Activated T-helper 1 cell treated with anti-CD3 and anti-CD28 coated beads, Interleukin-12 subunit alpha, Interleukin-12 subunit beta, Interleukin-2, Interleukin-4 antibody, amounts not matched to agents 30 ng/mL and 10 ng/mL and 1 ng/mL, durations not matched to agents 14 hours and 24 hours and 36 hours (primary cell): ENCODE measurements at regions not wholly inside any gene's neighbourhood (a gene's known extent, or its start where the extent isn't known, plus 50 kb on each side); places are given as distances from the start of the nearest gene placed in this dataset.

Experiments used
- DNase-seq: peaks from one replicate; pipeline ENCODE4 v3.0.0; 2021; ENCODE audit warnings: low spot score
- H3K27ac Mint-ChIP-seq: one replicate; pipeline ENCODE4 v1.8.0; 2021; ENCODE audit warnings: mild to moderate bottlenecking, mixed read lengths
- H3K27me3 Mint-ChIP-seq: one replicate; pipeline ENCODE4 v1.8.0; 2022; ENCODE audit warnings: mild to moderate bottlenecking, moderate library complexity, mixed read lengths; ENCODE audit not compliant: insufficient read depth
- H3K36me3 Mint-ChIP-seq: one replicate; pipeline ENCODE4 v1.8.0; 2021; ENCODE audit warnings: low read depth, mixed read lengths
- H3K4me1 Mint-ChIP-seq: one replicate; pipeline ENCODE4 v1.8.0; 2021; ENCODE audit warnings: low read depth, mixed read lengths
- H3K4me3 Mint-ChIP-seq: one replicate; pipeline ENCODE4 v1.8.0; 2021; ENCODE audit warnings: mild to moderate bottlenecking, moderate library complexity, mixed read lengths
- H3K9me3 Mint-ChIP-seq: one replicate; pipeline ENCODE4 v1.8.0; 2021; ENCODE audit warnings: mixed read lengths
- intact Hi-C: fragments of 100-400 bp; cut with micrococcal nuclease; formaldehyde crosslinking; loops from one replicate; pipeline ENCODE4 v1.15.1; 2024

GRCh38 chr3:31406896-31407295 is 125.8 kb upstream of the STT3B start:
- no peak for DNase-seq
- H3K36me3 Mint-ChIP-seq: no peaks in the 10 kb centered on the region
- no peaks in the 10 kb centered on the region for H3K4me1 Mint-ChIP-seq
- intact Hi-C loops: no loop called here
- H3K4me3 Mint-ChIP-seq: no peak overlapping the region
- no peak overlapping the region for H3K27ac Mint-ChIP-seq
- H3K27me3 Mint-ChIP-seq: peaks cover 2% of the 10 kb centered on the region
- peaks cover 8% of the 10 kb centered on the region for H3K9me3 Mint-ChIP-seq

DNA sequence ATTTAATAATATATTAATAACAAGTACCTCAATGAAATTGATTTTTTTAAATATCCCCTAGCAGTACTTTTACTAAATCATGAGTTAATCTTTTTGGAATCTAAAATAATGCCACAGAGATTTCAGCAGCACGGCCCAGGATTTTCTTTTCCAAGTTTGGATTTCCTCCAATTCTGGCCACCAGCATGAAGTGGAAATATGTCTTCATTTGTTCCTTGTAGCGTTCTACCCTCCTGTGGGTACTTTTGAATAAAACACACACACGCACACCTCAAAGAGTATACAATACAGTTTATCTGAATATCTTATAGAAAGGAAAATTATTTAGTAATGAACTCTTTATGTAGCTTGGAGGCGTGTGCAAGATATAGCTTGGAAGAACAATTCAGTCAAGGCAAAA is 125.1 kb upstream of the STT3B start:
- intact Hi-C loops: no loop called here

GRCh38 chr3:31408720-31409119 is 124.0 kb upstream of the STT3B start:
- Mint-ChIP-seq H3K36me3 (no peaks in the 10 kb centered on the region), H3K4me3 (no peak overlapping the region), H3K27ac (no peak overlapping the region), H3K4me1 (no peaks in the 10 kb centered on the region), H3K27me3 (peaks cover 2% of the 10 kb centered on the region), H3K9me3 (peaks cover 4% of the 10 kb centered on the region)
- intact Hi-C loops: no loop called here
- DNase-seq: no peak

More for the DNA sequence above, 125.1 kb upstream of the STT3B start:
- H3K27me3 Mint-ChIP-seq: peaks cover 2% of the 10 kb centered on the region
- no peaks in the 10 kb centered on the region for H3K4me1 Mint-ChIP-seq
- DNase-seq: no peak
- H3K9me3 Mint-ChIP-seq: peaks cover 4% of the 10 kb centered on the region
- no peaks in the 10 kb centered on the region for H3K36me3 Mint-ChIP-seq
- H3K27ac Mint-ChIP-seq: no peak overlapping the region
- no peak overlapping the region for H3K4me3 Mint-ChIP-seq

DNA sequence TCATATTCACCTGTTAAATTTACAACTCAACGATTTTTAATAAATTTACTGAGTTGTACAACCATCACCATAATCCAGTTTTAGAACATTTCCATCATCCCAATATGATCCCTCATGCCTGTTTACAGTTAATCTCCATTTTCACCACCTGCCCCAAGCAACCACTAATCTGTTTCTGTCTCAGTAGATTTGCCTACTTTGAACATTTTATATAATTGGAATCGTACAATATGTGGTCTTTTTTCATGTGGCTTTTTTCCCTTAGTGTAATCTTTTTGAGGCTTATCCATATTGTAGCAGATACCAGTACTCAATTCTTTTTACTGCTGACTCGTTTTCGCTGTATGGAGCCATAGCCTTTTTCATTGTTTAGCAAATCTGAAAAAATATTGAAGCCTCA is 123.3 kb upstream of the STT3B start:
- intact Hi-C loops: no loop called here
- Mint-ChIP-seq H3K36me3 (no peaks in the 10 kb centered on the region), H3K27ac (no peak overlapping the region), H3K4me3 (no peak overlapping the region), H3K9me3 (peaks cover 4% of the 10 kb centered on the region), H3K27me3 (peaks cover 4% of the 10 kb centered on the region), H3K4me1 (no peaks in the 10 kb centered on the region)
- DNase-seq: no peak

- Mint-ChIP-seq H3K4me3 (no peak overlapping the region), H3K36me3 (no peaks in the 10 kb centered on the region), H3K9me3 (peaks cover 4% of the 10 kb centered on the region), H3K27me3 (peaks cover 4% of the 10 kb centered on the region), H3K4me1 (no peaks in the 10 kb centered on the region), H3K27ac (no peak overlapping the region)
- intact Hi-C loops: no loop called here
- no peak for DNase-seq
These were observed 122.9 kb upstream of the STT3B start for GRCh38 chr3:31409866-31410265.

GRCh38 chr3:31410411-31410810 is 122.3 kb upstream of the STT3B start:
- intact Hi-C loops: no loop called here
- H3K36me3 Mint-ChIP-seq: no peaks in the 10 kb centered on the region
- no peak for DNase-seq
- H3K9me3 Mint-ChIP-seq: peaks cover 4% of the 10 kb centered on the region
- peaks cover 4% of the 10 kb centered on the region for H3K27me3 Mint-ChIP-seq
- H3K27ac Mint-ChIP-seq: no peak overlapping the region
- no peak overlapping the region for H3K4me3 Mint-ChIP-seq
- no peaks in the 10 kb centered on the region for H3K4me1 Mint-ChIP-seq

DNA sequence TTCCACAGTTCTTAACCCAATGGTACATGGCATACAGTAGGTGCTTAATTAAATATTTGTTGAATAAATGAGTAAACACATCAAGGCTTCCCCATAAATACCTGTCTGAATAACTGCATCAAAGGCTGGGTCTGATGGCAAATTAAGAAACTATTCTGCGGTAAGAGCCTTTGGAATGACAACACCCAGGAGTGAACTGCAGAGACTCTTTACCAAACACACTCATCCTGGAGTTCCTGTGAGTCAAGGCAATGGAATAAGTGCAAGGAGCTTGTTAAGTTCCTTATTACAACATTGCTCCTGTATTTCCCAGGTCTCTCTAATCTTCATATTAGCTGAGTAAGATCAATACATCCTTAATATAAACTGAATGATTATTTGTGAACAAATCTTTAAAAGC is 119.9 kb upstream of the STT3B start:
- intact Hi-C loops: no loop called here
- no peak overlapping the region for H3K4me3 Mint-ChIP-seq
- H3K27ac Mint-ChIP-seq: no peak overlapping the region
- H3K4me1 Mint-ChIP-seq: no peaks in the 10 kb centered on the region
- DNase-seq: no peak
- H3K36me3 Mint-ChIP-seq: no peaks in the 10 kb centered on the region
- H3K27me3 Mint-ChIP-seq: peaks cover 4% of the 10 kb centered on the region
- peaks cover 4% of the 10 kb centered on the region for H3K9me3 Mint-ChIP-seq

DNA sequence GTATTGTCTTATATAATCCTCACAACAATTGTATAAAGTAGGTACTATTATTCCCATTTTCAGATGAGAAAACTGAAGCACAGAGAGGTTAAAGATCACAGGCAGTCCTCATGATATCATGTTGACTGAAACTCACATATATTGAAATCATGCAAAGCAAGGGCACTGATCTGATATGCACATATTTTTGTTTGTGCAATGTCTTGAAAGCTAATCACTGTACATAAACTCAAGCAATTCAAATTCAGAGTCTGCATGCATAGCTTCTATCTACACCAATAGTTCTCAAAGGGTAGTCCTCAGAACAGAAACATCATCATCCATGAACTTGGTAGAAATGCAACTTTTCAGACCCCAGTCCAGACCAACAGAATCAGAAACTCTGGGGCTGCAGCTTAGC is 119.2 kb upstream of the STT3B start:
- intact Hi-C loops: no loop called here
- DNase-seq: no peak
- Mint-ChIP-seq H3K27ac (no peak overlapping the region), H3K36me3 (no peaks in the 10 kb centered on the region), H3K4me1 (no peaks in the 10 kb centered on the region), H3K9me3 (peaks cover 6% of the 10 kb centered on the region), H3K4me3 (no peak overlapping the region), H3K27me3 (peaks cover 4% of the 10 kb centered on the region)

DNA sequence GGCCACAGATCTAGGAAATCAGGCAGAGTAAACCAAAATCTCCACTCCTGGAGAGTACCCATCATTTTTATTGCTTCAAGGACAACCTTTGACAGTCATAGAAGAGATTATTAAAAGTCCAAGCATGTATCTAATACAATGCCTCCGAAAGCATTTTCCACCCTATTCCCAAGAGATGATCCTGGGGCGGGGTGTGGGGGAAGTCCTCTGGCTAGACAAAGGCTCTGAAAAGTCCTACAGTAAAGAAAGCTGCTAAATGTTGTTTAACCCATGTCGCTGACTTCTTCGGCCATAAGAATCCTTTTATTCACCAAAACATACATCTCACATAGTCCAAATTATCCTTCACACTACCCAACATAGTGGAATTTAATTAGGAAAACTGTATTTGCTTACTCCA is 115.7 kb upstream of the STT3B start:
- H3K9me3 Mint-ChIP-seq: peaks cover 16% of the 10 kb centered on the region
- peaks cover 6% of the 10 kb centered on the region for H3K36me3 Mint-ChIP-seq
- DNase-seq: no peak
- peaks cover 2% of the 10 kb centered on the region for H3K27me3 Mint-ChIP-seq
- no peak overlapping the region for H3K4me3 Mint-ChIP-seq
- intact Hi-C loops: no loop called here
- peaks cover 5% of the 10 kb centered on the region for H3K4me1 Mint-ChIP-seq
- no peak overlapping the region for H3K27ac Mint-ChIP-seq

DNA sequence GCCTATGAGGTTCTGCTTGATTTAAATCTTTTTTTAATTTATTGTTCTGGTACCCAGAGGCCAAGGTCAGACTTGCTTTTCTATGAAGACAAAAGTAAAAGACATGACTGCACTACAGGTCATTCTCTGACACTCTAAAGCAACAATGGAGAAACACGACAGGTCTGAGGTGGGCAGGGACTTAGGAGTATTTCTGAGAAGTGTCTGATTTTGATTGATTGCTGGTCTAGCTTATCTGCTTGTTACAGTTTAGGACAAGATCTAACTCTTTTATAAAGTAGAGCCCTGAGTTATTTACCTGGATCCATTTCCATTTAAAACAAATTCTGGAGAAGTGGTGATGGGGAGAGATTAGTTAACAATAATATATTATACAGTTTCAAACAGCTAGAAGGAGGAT is 115.2 kb upstream of the STT3B start:
- Mint-ChIP-seq H3K9me3 (peaks cover 16% of the 10 kb centered on the region), H3K27me3 (peaks cover 2% of the 10 kb centered on the region), H3K36me3 (peaks cover 6% of the 10 kb centered on the region), H3K4me3 (no peak overlapping the region), H3K27ac (no peak overlapping the region), H3K4me1 (peaks cover 9% of the 10 kb centered on the region)
- intact Hi-C loops: no loop called here
- DNase-seq: no peak

- no peak overlapping the region for H3K27ac Mint-ChIP-seq
- H3K27me3 Mint-ChIP-seq: no peaks in the 10 kb centered on the region
- H3K4me1 Mint-ChIP-seq: peaks cover 15% of the 10 kb centered on the region
- peaks cover 6% of the 10 kb centered on the region for H3K36me3 Mint-ChIP-seq
- peaks cover 16% of the 10 kb centered on the region for H3K9me3 Mint-ChIP-seq
- intact Hi-C loops: loop anchor here (2.0 kb wide), 1 partner anchor 28 kb away; no protein-coding TSS in a partner anchor
- no peak overlapping the region for H3K4me3 Mint-ChIP-seq
- no peak for DNase-seq
These were observed 112.4 kb upstream of the STT3B start for GRCh38 chr3:31420311-31420710.

DNA sequence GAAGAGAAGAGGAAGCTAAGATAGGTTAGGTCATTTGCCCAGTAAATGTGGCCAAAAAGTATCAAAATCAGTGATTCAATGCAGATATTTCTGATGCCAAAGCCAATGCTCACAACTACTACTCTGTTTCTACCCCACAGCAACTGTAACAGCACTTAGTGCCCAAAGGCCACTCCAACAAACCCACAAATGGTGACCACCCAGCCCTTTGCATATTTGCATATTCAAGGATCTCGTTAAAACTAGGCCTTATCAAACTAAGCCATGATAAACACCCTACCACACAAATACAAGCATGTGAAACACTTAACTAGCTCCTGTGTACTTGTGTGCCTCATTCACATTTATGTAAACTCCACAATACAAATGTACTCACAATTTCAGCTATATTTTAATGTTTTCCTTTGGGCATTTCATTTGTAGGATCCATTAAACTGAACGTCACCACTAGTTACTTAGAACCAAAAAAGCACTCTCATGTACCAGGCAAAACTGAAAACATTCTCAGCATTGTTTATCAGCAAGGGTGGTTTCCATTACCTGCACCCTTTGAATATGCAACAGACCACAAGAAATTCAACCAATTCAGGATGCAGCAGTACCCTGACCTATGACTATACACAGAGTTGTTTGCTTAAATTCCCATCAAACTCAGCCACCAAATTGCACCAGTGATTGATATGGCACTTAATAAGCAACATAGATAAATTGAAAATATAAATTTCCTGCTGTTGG is 111.2 kb upstream of the STT3B start:
- DNase-seq: peak; percentile 21
- intact Hi-C loops: loop anchor here (2.0 kb wide), 2 partner anchors 21 to 27 kb away; no protein-coding TSS in a partner anchor
- Mint-ChIP-seq H3K27me3 (no peaks in the 10 kb centered on the region), H3K27ac (peak overlapping the region; percentile 56), H3K4me3 (no peak overlapping the region), H3K4me1 (peaks cover 15% of the 10 kb centered on the region), H3K36me3 (peaks cover 9% of the 10 kb centered on the region), H3K9me3 (peaks cover 21% of the 10 kb centered on the region)

DNA sequence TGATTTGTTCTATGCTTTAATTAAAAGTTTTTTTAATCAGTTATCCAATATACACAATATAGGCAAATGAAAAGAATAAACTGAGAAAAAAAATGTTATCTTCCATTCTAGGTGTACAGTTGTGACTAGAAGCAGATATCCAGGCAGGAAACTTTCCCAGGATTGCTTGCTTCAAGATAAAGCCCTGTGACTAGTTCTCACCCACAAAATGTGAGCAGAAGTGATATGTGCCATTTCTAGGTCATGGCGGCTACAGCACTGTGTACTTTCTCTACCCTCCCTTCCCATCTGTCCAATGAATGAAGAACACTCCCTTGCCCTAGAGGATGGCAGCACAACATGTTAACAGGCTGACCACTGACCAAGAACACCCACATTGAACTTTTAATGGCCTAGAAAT is 110.5 kb upstream of the STT3B start:
- no peaks in the 10 kb centered on the region for H3K27me3 Mint-ChIP-seq
- intact Hi-C loops: loop anchor here (2.0 kb wide), 1 partner anchor 21 kb away; no protein-coding TSS in a partner anchor
- peaks cover 9% of the 10 kb centered on the region for H3K36me3 Mint-ChIP-seq
- no peak overlapping the region for H3K4me3 Mint-ChIP-seq
- no peak overlapping the region for H3K27ac Mint-ChIP-seq
- H3K9me3 Mint-ChIP-seq: peaks cover 21% of the 10 kb centered on the region
- peaks cover 15% of the 10 kb centered on the region for H3K4me1 Mint-ChIP-seq
- no peak for DNase-seq

DNA sequence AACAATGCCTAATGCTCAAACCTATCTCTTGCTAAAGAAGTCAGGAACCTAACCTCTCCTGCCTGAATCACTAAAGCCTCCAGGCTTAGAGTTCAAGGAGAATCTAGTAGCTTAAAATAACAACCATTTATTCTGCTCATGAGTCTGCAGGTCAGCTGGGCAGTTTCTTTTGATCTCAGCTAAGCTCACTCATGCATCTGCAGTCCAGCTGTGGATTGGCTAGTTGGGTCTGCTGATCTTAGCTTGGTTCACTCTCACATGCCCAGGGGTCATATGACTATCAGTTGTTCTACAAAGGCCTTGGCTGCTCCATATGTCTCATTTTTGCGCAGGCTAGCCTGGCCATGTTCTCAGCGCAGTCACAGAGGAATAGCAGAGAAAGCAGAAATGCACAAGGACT is 109.2 kb upstream of the STT3B start:
- no peak for DNase-seq
- intact Hi-C loops: loop anchor here (2.0 kb wide), 1 partner anchor 23 kb away; no protein-coding TSS in a partner anchor
- no peak overlapping the region for H3K4me3 Mint-ChIP-seq
- H3K27me3 Mint-ChIP-seq: peaks cover 3% of the 10 kb centered on the region
- peaks cover 25% of the 10 kb centered on the region for H3K9me3 Mint-ChIP-seq
- H3K27ac Mint-ChIP-seq: no peak overlapping the region
- peaks cover 15% of the 10 kb centered on the region for H3K4me1 Mint-ChIP-seq
- H3K36me3 Mint-ChIP-seq: peaks cover 9% of the 10 kb centered on the region
